HepG2 (cell line): ENCODE measurements at regions not wholly inside any gene's neighbourhood (a gene's known extent, or its start where the extent isn't known, plus 50 kb on each side); places are given as distances from the start of the nearest gene placed in this dataset.

Experiments used
- BCL3 ChIP-seq: sonication (generic); formaldehyde crosslinking; IDR thresholded peaks from 2 replicates; pipeline ENCODE4 v1.5.1; 2020; ENCODE audit warnings: mild to moderate bottlenecking, missing genetic modification reagents, moderate library complexity
- CREB1 ChIP-seq, 2 experiments: fragments of 450-650 bp in 1 of 2; IDR thresholded peaks; 2 replicates each; pipeline ENCODE4 v1.6.1; 2016 to 2017; ENCODE audit warnings: control low read depth in 1 of 2, mild to moderate bottlenecking in 1 of 2, missing compliant biosample characterization in 1 of 2, missing genetic modification characterization in 1 of 2
- HMG20B ChIP-seq: conservative IDR thresholded peaks from 2 replicates; pipeline ENCODE4 v1.6.1; 2016; ENCODE audit warnings: missing genetic modification reagents, missing compliant biosample characterization
- HNRNPL ChIP-seq: fragments of 200-400 bp; formaldehyde crosslinking; IDR thresholded peaks from 2 replicates; pipeline ENCODE4 v1.6.1; 2017; ENCODE audit warnings: mild to moderate bottlenecking, low read depth, low read length
- MEF2D ChIP-seq: sonication (generic); formaldehyde crosslinking; IDR thresholded peaks from 2 replicates; pipeline ENCODE4 v1.5.1; 2020; ENCODE audit warnings: mild to moderate bottlenecking, missing genetic modification reagents
- SIX4 ChIP-seq: sonication (generic); formaldehyde crosslinking; IDR thresholded peaks from 2 replicates; pipeline ENCODE4 v1.4.0; 2020; ENCODE audit warnings: missing genetic modification reagents
- THAP7 ChIP-seq: sonication (generic); formaldehyde crosslinking; IDR thresholded peaks from 2 replicates; pipeline ENCODE4 v1.8.1; 2023; ENCODE audit warnings: mild to moderate bottlenecking, missing genetic modification reagents
- ZBTB46 ChIP-seq: sonication (generic); formaldehyde crosslinking; IDR thresholded peaks from 2 replicates; pipeline ENCODE4 v1.4.0; 2020; ENCODE audit warnings: mild to moderate bottlenecking, missing genetic modification reagents, borderline replicate concordance
- TF ChIP-seq, protein P1 (sequence below): sonication (generic); formaldehyde crosslinking; IDR thresholded peaks from 2 replicates; pipeline ENCODE4 v1.4.0; 2020; ENCODE audit warnings: mild to moderate bottlenecking, missing genetic modification reagents, borderline replicate concordance
- TF ChIP-seq, protein P2 (sequence below): sonication (generic); formaldehyde crosslinking; conservative IDR thresholded peaks from 2 replicates; pipeline ENCODE4 v1.8.1; 2023; ENCODE audit warnings: missing genetic modification reagents
- TF ChIP-seq, protein P3 (sequence below): sonication (generic); formaldehyde crosslinking; IDR thresholded peaks from 2 replicates; pipeline ENCODE4 v1.8.1; 2023; ENCODE audit warnings: mild to moderate bottlenecking, moderate library complexity, missing genetic modification reagents
- TF ChIP-seq, protein P4 (sequence below): sonication (generic); formaldehyde crosslinking; IDR thresholded peaks from 2 replicates; pipeline ENCODE4 v1.4.0; 2020; ENCODE audit warnings: mild to moderate bottlenecking, low read depth, missing genetic modification reagents

GRCh38 chr2:234845602-234846590 is 105.9 kb upstream of the SH3BP4 start (continued):
- TF ChIP-seq, protein P1, sequence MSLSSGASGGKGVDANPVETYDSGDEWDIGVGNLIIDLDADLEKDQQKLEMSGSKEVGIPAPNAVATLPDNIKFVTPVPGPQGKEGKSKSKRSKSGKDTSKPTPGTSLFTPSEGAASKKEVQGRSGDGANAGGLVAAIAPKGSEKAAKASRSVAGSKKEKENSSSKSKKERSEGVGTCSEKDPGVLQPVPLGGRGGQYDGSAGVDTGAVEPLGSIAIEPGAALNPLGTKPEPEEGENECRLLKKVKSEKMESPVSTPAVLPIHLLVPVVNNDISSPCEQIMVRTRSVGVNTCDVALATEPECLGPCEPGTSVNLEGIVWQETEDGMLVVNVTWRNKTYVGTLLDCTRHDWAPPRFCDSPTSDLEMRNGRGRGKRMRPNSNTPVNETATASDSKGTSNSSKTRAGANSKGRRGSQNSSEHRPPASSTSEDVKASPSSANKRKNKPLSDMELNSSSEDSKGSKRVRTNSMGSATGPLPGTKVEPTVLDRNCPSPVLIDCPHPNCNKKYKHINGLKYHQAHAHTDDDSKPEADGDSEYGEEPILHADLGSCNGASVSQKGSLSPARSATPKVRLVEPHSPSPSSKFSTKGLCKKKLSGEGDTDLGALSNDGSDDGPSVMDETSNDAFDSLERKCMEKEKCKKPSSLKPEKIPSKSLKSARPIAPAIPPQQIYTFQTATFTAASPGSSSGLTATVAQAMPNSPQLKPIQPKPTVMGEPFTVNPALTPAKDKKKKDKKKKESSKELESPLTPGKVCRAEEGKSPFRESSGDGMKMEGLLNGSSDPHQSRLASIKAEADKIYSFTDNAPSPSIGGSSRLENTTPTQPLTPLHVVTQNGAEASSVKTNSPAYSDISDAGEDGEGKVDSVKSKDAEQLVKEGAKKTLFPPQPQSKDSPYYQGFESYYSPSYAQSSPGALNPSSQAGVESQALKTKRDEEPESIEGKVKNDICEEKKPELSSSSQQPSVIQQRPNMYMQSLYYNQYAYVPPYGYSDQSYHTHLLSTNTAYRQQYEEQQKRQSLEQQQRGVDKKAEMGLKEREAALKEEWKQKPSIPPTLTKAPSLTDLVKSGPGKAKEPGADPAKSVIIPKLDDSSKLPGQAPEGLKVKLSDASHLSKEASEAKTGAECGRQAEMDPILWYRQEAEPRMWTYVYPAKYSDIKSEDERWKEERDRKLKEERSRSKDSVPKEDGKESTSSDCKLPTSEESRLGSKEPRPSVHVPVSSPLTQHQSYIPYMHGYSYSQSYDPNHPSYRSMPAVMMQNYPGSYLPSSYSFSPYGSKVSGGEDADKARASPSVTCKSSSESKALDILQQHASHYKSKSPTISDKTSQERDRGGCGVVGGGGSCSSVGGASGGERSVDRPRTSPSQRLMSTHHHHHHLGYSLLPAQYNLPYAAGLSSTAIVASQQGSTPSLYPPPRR (CRISPR knock-in tag): peak; percentile 93
- TF ChIP-seq, protein P2, sequence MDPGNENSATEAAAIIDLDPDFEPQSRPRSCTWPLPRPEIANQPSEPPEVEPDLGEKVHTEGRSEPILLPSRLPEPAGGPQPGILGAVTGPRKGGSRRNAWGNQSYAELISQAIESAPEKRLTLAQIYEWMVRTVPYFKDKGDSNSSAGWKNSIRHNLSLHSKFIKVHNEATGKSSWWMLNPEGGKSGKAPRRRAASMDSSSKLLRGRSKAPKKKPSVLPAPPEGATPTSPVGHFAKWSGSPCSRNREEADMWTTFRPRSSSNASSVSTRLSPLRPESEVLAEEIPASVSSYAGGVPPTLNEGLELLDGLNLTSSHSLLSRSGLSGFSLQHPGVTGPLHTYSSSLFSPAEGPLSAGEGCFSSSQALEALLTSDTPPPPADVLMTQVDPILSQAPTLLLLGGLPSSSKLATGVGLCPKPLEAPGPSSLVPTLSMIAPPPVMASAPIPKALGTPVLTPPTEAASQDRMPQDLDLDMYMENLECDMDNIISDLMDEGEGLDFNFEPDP (CRISPR knock-in tag): no peak
- TF ChIP-seq MEF2D (CRISPR knock-in tag): peak; percentile 98
- TF ChIP-seq HMG20B (CRISPR knock-in tag): no peak; the same call in 1 of the 2 replicates
- TF ChIP-seq ZBTB46: no peak
- no peak for TF ChIP-seq BCL3 (CRISPR knock-in tag)
- peak; percentile 47; the same call in 1 of the 2 replicates for TF ChIP-seq SIX4
- TF ChIP-seq, protein P3, sequence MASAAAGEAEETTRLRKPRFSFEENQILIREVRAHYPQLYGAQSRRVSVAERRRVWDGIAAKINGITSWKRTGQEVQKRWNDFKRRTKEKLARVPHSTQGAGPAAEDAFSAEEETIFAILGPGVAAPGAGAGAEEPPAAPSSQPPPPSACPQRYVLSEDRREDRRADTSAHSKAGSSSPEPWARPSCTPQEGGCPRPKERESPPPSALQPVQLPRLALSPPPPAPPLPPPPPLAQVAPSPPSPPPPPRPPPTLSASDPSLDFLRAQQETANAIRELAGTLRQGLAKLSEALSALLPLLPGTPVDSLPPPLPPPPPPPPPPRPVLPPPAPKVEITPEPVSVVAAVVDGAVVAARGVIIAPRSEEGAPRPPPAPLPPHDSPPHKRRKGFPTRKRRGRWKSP (CRISPR knock-in tag): 0 out of 2 replicates have a peak, but pooled peaks have one; percentile 20
- TF ChIP-seq HNRNPL: 0 out of 2 replicates have a peak, but pooled peaks have one; percentile 51
- no peak for TF ChIP-seq CREB1 (IDR thresholded peaks at IDR 0.05)
- peak; percentile 84 for TF ChIP-seq CREB1 (CRISPR knock-in tag; IDR thresholded peaks at IDR 0.05)
- TF ChIP-seq, protein P4, sequence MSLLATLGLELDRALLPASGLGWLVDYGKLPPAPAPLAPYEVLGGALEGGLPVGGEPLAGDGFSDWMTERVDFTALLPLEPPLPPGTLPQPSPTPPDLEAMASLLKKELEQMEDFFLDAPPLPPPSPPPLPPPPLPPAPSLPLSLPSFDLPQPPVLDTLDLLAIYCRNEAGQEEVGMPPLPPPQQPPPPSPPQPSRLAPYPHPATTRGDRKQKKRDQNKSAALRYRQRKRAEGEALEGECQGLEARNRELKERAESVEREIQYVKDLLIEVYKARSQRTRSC (CRISPR knock-in tag): no peak
- TF ChIP-seq THAP7 (CRISPR knock-in tag): peak; percentile 10; the same call in 1 of the 2 replicates
